Sigmoid colon (tissue), 6 donors: ENCODE measurements at regions not wholly inside any gene's neighbourhood (a gene's known extent, or its start where the extent isn't known, plus 50 kb on each side); places are given as distances from the start of the nearest gene placed in this dataset.

ENCODE experiments used
- DNase-seq: peaks from one replicate; pipeline ENCODE4 v3.0.0-alpha.2; 2019
- H3K27ac ChIP-seq, 4 donors: fragments of 200-600 bp; sonication (generic); one replicate each; pipeline ENCODE4 v1.5.1; 2016 to 2019; ENCODE audit warnings: mild to moderate bottlenecking in 1 of 4
- H3K27me3 ChIP-seq, 3 donors: fragments of 200-600 bp; sonication (generic); one replicate each; pipeline ENCODE4 v1.5.1; 2019; ENCODE audit warnings: mild to moderate bottlenecking in 1 of 3
- H3K36me3 ChIP-seq, 4 donors: fragments of 200-600 bp; sonication (generic); one replicate each; pipeline ENCODE4 v1.5.1; 2016 to 2019
- H3K4me1 ChIP-seq, 4 donors: fragments of 200-600 bp; sonication (generic); one replicate each; pipeline ENCODE4 v1.5.1; 2017 to 2019
- H3K4me3 ChIP-seq, 4 donors: fragments of 200-600 bp; sonication (generic); one replicate each; pipeline ENCODE4 v1.5.1; 2017 to 2019; ENCODE audit warnings: mild to moderate bottlenecking in 2 of 4, moderate library complexity in 1 of 4
- H3K9me3 ChIP-seq, 4 donors: fragments of 200-600 bp in 3 of 4; sonication (generic) in 3 of 4; one replicate each; pipeline versions ENCODE4 v1.5.1 to v1.6.1; 2013 to 2019
- EP300 ChIP-seq, 4 donors: sonication (generic); formaldehyde crosslinking; IDR thresholded peaks; one replicate each; pipeline ENCODE4 v1.6.1; 2017; ENCODE audit warnings: antibody characterized with exemption in 4 of 4
- POLR2A ChIP-seq, 2 donors: fragments of 450-650 bp; IDR thresholded peaks; one replicate each; pipeline ENCODE4 v1.6.1; 2016; ENCODE audit warnings: antibody characterized with exemption in 2 of 2, mild to moderate bottlenecking in 2 of 2, moderate library complexity in 2 of 2
- POLR2AphosphoS5 ChIP-seq, 4 donors: sonication (generic); formaldehyde crosslinking; IDR thresholded peaks; one replicate each; pipeline ENCODE4 v1.6.1; 2017; ENCODE audit warnings: antibody characterized with exemption in 4 of 4
- WGBS, 2 donors: extraction: QIAGEN DNeasy Blood & Tissue Kit; methylation state at CpG; one replicate each; pipeline ENCODE4 v1.1.7; 2013; 5-methylcytosine and 5-hydroxymethylcytosine counted together
- intact Hi-C: fragments of 100-400 bp; cut with DNase I; formaldehyde crosslinking; loops from one replicate; pipeline ENCODE4 v1.15.1; 2023
- TF ChIP-seq, protein P1 (sequence below), 4 experiments: fragments of 450-650 bp in 3 of 4; fragments of 200-600 bp in 1 of 4; IDR thresholded peaks; one replicate each; pipeline ENCODE4 v1.5.1; 2016 to 2019; ENCODE audit warnings: antibody characterized with exemption in 4 of 4, mild to moderate bottlenecking in 3 of 4, moderate library complexity in 2 of 4
- donor health status: healthy with polysubstance abuse.
- donor health status: healthy.

DNA sequence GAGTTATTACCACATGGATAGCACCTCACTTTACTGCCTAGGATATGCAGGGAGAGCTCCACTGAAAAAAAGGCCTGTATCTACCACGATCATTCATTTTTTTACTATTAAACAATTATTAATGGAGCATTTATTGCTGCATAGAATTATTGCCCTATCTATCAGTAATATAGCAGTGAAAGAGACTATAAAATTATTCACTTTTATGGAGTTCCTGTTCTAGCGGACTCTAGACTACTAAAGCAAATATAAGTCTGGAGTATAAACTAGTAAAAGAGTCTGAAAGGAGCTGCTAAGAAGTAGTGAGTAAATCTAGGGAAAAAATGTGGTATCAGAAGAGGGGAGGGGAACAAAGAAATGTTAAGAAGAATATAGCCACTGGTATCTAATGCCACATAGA, 150.4 kb upstream of the CYLC2 start:
- TF ChIP-seq EP300 (IDR thresholded peaks at IDR 0.05), result no peak
- no peak for TF ChIP-seq POLR2AphosphoS5 (IDR thresholded peaks at IDR 0.05)
- no peak for TF ChIP-seq POLR2A (IDR thresholded peaks at IDR 0.05)
- TF ChIP-seq, protein P1, sequence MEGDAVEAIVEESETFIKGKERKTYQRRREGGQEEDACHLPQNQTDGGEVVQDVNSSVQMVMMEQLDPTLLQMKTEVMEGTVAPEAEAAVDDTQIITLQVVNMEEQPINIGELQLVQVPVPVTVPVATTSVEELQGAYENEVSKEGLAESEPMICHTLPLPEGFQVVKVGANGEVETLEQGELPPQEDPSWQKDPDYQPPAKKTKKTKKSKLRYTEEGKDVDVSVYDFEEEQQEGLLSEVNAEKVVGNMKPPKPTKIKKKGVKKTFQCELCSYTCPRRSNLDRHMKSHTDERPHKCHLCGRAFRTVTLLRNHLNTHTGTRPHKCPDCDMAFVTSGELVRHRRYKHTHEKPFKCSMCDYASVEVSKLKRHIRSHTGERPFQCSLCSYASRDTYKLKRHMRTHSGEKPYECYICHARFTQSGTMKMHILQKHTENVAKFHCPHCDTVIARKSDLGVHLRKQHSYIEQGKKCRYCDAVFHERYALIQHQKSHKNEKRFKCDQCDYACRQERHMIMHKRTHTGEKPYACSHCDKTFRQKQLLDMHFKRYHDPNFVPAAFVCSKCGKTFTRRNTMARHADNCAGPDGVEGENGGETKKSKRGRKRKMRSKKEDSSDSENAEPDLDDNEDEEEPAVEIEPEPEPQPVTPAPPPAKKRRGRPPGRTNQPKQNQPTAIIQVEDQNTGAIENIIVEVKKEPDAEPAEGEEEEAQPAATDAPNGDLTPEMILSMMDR (IDR thresholded peaks at IDR 0.05), result no peak
- no peaks in the 10 kb centered on the region for H3K27me3 ChIP-seq
- no peaks in the 10 kb centered on the region for H3K36me3 ChIP-seq
- 18 to 64% methylated on average over 2 of the region's 2 CpGs for WGBS, 2 donors
- no peaks in the 10 kb centered on the region for H3K9me3 ChIP-seq
- intact Hi-C loops, result no loop called here
- DNase-seq, result no peak
- no peaks in the 10 kb centered on the region for H3K4me1 ChIP-seq
- H3K4me3 ChIP-seq, result no peak overlapping the region
- no peak overlapping the region for H3K27ac ChIP-seq

GRCh38 chr9:102842423-102842822, 152.7 kb upstream of the CYLC2 start:
- Histone ChIP-seq H3K27me3 (no peaks in the 10 kb centered on the region), H3K4me3 (no peak overlapping the region), H3K9me3 (no peaks in the 10 kb centered on the region), H3K36me3 (no peaks in the 10 kb centered on the region), H3K4me1 (no peaks in the 10 kb centered on the region), H3K27ac (no peak overlapping the region)
- DNase-seq, result no peak
- whole genome bisulfite sequencing, 2 donors, result 17 to 66% methylated on average over 2 of the region's 2 CpGs
- intact Hi-C loops, result no loop called here
- TF ChIP-seq EP300 (IDR thresholded peaks at IDR 0.05) (no peak), POLR2AphosphoS5 (IDR thresholded peaks at IDR 0.05) (no peak), POLR2A (IDR thresholded peaks at IDR 0.05) (no peak)
- TF ChIP-seq, protein P1 (IDR thresholded peaks at IDR 0.05), result no peak

GRCh38 chr9:102841376-102841775, 153.8 kb upstream of the CYLC2 start:
- TF ChIP-seq POLR2A (IDR thresholded peaks at IDR 0.05), result no peak
- no peak for TF ChIP-seq POLR2AphosphoS5 (IDR thresholded peaks at IDR 0.05)
- TF ChIP-seq EP300 (IDR thresholded peaks at IDR 0.05), result no peak
- TF ChIP-seq, protein P1 (IDR thresholded peaks at IDR 0.05), result no peak
- no peak for DNase-seq
- intact Hi-C loops, result no loop called here
- Histone ChIP-seq H3K27ac (no peak overlapping the region), H3K4me1 (no peaks in the 10 kb centered on the region), H3K36me3 (no peaks in the 10 kb centered on the region), H3K27me3 (no peaks in the 10 kb centered on the region), H3K9me3 (no peaks in the 10 kb centered on the region), H3K4me3 (no peak overlapping the region)
- 18 to 67% methylated on average over 2 of the region's 2 CpGs for WGBS, 2 donors

DNA sequence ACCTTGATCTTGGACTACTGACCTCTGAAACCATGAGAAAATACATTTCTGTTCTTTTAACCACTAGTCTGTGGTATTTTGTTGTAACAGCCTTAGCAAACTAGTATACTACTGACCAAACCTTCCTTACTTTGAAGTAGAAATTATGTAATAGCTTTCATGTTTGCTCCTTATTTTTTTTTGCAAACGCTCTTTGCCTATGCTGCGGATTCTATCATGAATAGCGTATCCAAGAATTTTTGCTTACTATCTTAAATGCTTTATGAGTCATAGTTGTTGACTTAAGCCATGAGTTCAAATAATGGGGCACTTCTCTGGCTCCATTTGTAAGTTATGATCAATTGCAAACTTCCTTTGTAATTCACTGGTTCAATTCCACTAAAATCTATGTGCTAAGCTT, 154.8 kb upstream of the CYLC2 start:
- Histone ChIP-seq H3K27me3 (no peaks in the 10 kb centered on the region), H3K9me3 (no peaks in the 10 kb centered on the region), H3K4me3 (no peak overlapping the region), H3K27ac (no peak overlapping the region), H3K36me3 (no peaks in the 10 kb centered on the region), H3K4me1 (no peaks in the 10 kb centered on the region)
- DNase-seq, result no peak
- intact Hi-C loops, result no loop called here
- TF ChIP-seq, protein P1 (IDR thresholded peaks at IDR 0.05), result no peak
- no peak for TF ChIP-seq POLR2A (IDR thresholded peaks at IDR 0.05)
- no peak for TF ChIP-seq POLR2AphosphoS5 (IDR thresholded peaks at IDR 0.05)
- no peak for TF ChIP-seq EP300 (IDR thresholded peaks at IDR 0.05)
- 15 to 69% methylated on average over 3 of the region's 3 CpGs for WGBS, 2 donors

DNA sequence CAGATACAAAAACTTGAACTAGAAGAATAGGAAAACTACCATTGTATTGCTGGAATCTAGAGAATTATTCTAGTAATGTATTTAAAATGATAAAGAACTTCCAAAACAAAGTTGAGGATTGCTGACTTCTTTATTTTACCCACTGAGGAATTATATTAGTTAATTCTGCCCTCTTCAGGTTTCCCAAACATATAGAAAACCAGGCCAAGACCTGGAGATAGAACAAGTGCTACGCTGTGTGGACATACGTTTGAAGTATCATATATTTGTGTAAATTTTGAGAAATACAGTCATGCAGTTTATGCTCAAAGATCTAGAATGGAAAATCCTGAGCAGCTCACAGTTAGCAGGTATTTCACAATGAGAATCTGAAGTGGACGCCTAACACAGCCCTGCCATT, 162.3 kb upstream of the CYLC2 start:
- Histone ChIP-seq H3K27ac (no peak overlapping the region), H3K36me3 (no peaks in the 10 kb centered on the region), H3K4me1 (no peaks in the 10 kb centered on the region), H3K4me3 (no peak overlapping the region), H3K27me3 (no peaks in the 10 kb centered on the region), H3K9me3 (no peaks in the 10 kb centered on the region)
- WGBS, 2 donors, result 85 to 88% methylated on average over 3 of the region's 3 CpGs
- intact Hi-C loops, result no loop called here
- TF ChIP-seq, protein P1 (IDR thresholded peaks at IDR 0.05), result no peak
- no peak for TF ChIP-seq POLR2A (IDR thresholded peaks at IDR 0.05)
- no peak for TF ChIP-seq EP300 (IDR thresholded peaks at IDR 0.05)
- no peak for TF ChIP-seq POLR2AphosphoS5 (IDR thresholded peaks at IDR 0.05)
- DNase-seq, result no peak
